GM23338 (cell line): ENCODE measurements at regions not wholly inside any gene's neighbourhood (a gene's known extent, or its start where the extent isn't known, plus 50 kb on each side); places are given as distances from the start of the nearest gene placed in this dataset.

ENCODE experiments used
- CREB1 ChIP-seq: fragments of 250-450 bp; sonication (Bioruptor Pico); IDR thresholded peaks from 2 replicates; pipeline ENCODE4 v1.5.0; 2020; ENCODE audit warnings: low read depth, mild to moderate bottlenecking, moderate library complexity
- EZH2 ChIP-seq: fragments of 200-600 bp; sonication (generic); IDR thresholded peaks from one replicate; pipeline ENCODE4 v1.8.0; 2017; ENCODE audit warnings: antibody characterized with exemption, mild to moderate bottlenecking, low read depth; ENCODE audit not compliant: unreplicated experiment
- EZH2phosphoT487 ChIP-seq: fragments of 200-600 bp; sonication (generic); IDR thresholded peaks from one replicate; pipeline ENCODE4 v1.8.1; 2018; ENCODE audit warnings: antibody characterized with exemption; ENCODE audit not compliant: unreplicated experiment
- JUNB ChIP-seq: IDR thresholded peaks from one replicate; pipeline ENCODE4 v1.6.1; 2016; ENCODE audit warnings: antibody characterized with exemption; ENCODE audit not compliant: unreplicated experiment
- POLR2AphosphoS5 ChIP-seq: IDR thresholded peaks from 2 replicates; pipeline ENCODE4 v1.6.1; 2016; ENCODE audit warnings: antibody characterized with exemption, low read depth
- ZNF331 ChIP-seq: fragments of 250-450 bp; sonication (Bioruptor Pico); IDR thresholded peaks from 2 replicates; pipeline ENCODE4 v1.5.0; 2020; ENCODE audit warnings: low read depth, mild to moderate bottlenecking, moderate library complexity
- TF ChIP-seq, protein P1 (sequence below), 2 experiments: fragments of 200-600 bp in 1 of 2; sonication (generic) in 1 of 2; conservative IDR thresholded peaks; 2 replicates each; pipeline versions ENCODE4 v1.5.1 to v1.6.1; 2016 to 2017; ENCODE audit warnings: antibody characterized with exemption in 2 of 2, low read depth in 2 of 2, mild to moderate bottlenecking in 2 of 2, moderate library complexity in 1 of 2
- TF ChIP-seq, protein P2 (sequence below): fragments of 250-450 bp; sonication (Bioruptor Pico); IDR thresholded peaks from 2 replicates; pipeline ENCODE4 v1.5.0; 2020; ENCODE audit warnings: mild to moderate bottlenecking, moderate library complexity
- TF ChIP-seq, protein P3 (sequence below): IDR thresholded peaks from one replicate; pipeline ENCODE4 v1.6.1; 2018; ENCODE audit warnings: antibody characterized with exemption; ENCODE audit not compliant: unreplicated experiment
- TF ChIP-seq, protein P4 (sequence below): IDR thresholded peaks from 2 replicates; pipeline ENCODE4 v1.6.1; 2016; ENCODE audit warnings: antibody characterized with exemption

DNA sequence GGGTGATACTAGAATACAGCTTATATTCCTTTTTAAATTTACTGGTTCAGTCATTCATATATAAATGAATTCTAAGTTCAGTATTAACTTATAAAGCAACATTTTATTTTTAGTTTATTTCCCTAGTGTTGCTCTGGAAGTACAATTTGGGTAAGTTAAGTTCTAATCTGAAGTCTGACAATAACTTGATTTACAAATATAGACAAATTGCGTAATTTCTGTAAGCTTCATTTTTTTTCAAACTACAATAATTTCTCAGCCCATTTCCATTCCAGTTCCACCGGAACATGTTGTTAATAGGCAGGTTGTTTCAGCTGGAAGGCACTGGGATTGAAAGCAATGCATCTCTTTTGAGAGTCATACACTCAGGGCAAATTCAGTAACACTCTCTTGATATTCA, 2000.7 kb downstream of the OLFM4 start:
- TF ChIP-seq, protein P1, sequence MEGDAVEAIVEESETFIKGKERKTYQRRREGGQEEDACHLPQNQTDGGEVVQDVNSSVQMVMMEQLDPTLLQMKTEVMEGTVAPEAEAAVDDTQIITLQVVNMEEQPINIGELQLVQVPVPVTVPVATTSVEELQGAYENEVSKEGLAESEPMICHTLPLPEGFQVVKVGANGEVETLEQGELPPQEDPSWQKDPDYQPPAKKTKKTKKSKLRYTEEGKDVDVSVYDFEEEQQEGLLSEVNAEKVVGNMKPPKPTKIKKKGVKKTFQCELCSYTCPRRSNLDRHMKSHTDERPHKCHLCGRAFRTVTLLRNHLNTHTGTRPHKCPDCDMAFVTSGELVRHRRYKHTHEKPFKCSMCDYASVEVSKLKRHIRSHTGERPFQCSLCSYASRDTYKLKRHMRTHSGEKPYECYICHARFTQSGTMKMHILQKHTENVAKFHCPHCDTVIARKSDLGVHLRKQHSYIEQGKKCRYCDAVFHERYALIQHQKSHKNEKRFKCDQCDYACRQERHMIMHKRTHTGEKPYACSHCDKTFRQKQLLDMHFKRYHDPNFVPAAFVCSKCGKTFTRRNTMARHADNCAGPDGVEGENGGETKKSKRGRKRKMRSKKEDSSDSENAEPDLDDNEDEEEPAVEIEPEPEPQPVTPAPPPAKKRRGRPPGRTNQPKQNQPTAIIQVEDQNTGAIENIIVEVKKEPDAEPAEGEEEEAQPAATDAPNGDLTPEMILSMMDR (conservative IDR thresholded peaks at IDR 0.05; ENCODE audit: low read depth in 2 of 2): no peak
- TF ChIP-seq EZH2phosphoT487 (no peak), POLR2AphosphoS5 (no peak), ZNF331 (CRISPR knock-in tag) (no peak), EZH2 (no peak), JUNB (no peak), CREB1 (CRISPR knock-in tag) (no peak)
- TF ChIP-seq, protein P2, sequence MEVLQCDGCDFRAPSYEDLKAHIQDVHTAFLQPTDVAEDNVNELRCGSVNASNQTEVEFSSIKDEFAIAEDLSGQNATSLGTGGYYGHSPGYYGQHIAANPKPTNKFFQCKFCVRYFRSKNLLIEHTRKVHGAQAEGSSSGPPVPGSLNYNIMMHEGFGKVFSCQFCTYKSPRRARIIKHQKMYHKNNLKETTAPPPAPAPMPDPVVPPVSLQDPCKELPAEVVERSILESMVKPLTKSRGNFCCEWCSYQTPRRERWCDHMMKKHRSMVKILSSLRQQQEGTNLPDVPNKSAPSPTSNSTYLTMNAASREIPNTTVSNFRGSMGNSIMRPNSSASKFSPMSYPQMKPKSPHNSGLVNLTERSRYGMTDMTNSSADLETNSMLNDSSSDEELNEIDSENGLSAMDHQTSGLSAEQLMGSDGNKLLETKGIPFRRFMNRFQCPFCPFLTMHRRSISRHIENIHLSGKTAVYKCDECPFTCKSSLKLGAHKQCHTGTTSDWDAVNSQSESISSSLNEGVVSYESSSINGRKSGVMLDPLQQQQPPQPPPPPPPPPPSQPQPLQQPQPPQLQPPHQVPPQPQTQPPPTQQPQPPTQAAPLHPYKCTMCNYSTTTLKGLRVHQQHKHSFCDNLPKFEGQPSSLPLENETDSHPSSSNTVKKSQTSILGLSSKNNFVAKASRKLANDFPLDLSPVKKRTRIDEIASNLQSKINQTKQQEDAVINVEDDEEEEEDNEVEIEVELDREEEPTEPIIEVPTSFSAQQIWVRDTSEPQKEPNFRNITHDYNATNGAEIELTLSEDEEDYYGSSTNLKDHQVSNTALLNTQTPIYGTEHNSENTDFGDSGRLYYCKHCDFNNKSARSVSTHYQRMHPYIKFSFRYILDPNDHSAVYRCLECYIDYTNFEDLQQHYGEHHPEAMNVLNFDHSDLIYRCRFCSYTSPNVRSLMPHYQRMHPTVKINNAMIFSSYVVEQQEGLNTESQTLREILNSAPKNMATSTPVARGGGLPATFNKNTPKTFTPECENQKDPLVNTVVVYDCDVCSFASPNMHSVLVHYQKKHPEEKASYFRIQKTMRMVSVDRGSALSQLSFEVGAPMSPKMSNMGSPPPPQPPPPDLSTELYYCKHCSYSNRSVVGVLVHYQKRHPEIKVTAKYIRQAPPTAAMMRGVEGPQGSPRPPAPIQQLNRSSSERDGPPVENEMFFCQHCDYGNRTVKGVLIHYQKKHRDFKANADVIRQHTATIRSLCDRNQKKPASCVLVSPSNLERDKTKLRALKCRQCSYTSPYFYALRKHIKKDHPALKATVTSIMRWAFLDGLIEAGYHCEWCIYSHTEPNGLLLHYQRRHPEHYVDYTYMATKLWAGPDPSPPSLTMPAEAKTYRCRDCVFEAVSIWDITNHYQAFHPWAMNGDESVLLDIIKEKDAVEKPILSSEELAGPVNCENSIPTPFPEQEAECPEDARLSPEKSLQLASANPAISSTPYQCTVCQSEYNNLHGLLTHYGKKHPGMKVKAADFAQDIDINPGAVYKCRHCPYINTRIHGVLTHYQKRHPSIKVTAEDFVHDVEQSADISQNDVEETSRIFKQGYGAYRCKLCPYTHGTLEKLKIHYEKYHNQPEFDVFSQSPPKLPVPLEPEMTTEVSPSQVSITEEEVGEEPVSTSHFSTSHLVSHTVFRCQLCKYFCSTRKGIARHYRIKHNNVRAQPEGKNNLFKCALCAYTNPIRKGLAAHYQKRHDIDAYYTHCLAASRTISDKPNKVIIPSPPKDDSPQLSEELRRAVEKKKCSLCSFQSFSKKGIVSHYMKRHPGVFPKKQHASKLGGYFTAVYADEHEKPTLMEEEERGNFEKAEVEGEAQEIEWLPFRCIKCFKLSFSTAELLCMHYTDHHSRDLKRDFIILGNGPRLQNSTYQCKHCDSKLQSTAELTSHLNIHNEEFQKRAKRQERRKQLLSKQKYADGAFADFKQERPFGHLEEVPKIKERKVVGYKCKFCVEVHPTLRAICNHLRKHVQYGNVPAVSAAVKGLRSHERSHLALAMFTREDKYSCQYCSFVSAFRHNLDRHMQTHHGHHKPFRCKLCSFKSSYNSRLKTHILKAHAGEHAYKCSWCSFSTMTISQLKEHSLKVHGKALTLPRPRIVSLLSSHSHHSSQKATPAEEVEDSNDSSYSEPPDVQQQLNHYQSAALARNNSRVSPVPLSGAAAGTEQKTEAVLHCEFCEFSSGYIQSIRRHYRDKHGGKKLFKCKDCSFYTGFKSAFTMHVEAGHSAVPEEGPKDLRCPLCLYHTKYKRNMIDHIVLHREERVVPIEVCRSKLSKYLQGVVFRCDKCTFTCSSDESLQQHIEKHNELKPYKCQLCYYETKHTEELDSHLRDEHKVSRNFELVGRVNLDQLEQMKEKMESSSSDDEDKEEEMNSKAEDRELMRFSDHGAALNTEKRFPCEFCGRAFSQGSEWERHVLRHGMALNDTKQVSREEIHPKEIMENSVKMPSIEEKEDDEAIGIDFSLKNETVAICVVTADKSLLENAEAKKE (CRISPR knock-in tag): no peak
- TF ChIP-seq, protein P3, sequence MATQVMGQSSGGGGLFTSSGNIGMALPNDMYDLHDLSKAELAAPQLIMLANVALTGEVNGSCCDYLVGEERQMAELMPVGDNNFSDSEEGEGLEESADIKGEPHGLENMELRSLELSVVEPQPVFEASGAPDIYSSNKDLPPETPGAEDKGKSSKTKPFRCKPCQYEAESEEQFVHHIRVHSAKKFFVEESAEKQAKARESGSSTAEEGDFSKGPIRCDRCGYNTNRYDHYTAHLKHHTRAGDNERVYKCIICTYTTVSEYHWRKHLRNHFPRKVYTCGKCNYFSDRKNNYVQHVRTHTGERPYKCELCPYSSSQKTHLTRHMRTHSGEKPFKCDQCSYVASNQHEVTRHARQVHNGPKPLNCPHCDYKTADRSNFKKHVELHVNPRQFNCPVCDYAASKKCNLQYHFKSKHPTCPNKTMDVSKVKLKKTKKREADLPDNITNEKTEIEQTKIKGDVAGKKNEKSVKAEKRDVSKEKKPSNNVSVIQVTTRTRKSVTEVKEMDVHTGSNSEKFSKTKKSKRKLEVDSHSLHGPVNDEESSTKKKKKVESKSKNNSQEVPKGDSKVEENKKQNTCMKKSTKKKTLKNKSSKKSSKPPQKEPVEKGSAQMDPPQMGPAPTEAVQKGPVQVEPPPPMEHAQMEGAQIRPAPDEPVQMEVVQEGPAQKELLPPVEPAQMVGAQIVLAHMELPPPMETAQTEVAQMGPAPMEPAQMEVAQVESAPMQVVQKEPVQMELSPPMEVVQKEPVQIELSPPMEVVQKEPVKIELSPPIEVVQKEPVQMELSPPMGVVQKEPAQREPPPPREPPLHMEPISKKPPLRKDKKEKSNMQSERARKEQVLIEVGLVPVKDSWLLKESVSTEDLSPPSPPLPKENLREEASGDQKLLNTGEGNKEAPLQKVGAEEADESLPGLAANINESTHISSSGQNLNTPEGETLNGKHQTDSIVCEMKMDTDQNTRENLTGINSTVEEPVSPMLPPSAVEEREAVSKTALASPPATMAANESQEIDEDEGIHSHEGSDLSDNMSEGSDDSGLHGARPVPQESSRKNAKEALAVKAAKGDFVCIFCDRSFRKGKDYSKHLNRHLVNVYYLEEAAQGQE: no peak
- TF ChIP-seq, protein P4, sequence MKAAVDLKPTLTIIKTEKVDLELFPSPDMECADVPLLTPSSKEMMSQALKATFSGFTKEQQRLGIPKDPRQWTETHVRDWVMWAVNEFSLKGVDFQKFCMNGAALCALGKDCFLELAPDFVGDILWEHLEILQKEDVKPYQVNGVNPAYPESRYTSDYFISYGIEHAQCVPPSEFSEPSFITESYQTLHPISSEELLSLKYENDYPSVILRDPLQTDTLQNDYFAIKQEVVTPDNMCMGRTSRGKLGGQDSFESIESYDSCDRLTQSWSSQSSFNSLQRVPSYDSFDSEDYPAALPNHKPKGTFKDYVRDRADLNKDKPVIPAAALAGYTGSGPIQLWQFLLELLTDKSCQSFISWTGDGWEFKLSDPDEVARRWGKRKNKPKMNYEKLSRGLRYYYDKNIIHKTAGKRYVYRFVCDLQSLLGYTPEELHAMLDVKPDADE: no peak
